ENCODE measurements at regions not wholly inside any gene's neighbourhood (a gene's known extent, or its start where the extent isn't known, plus 50 kb on each side); places are given as distances from the start of the nearest gene placed in this dataset.

DNA sequence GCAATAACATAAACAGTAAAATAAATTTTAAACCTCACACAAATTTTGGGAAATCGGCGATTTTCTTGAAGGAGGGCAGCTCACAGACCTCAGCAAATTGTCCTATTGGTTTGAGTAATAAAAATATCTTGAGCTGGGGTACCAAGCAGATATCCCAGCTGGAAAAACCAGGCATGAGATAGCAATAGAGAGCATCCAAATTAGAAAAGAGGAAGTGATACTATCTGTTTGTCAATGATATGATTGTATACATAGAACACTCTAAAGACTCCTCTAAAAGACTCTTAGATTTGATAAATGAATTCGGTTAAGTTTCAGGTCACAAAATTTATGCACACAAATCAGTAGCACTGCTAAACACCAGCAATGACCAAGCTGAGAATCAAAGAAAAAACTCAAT, 90.5 kb upstream of the ACTRT1 start:
- Mint-ChIP-seq H3K27me3 (no peaks in the 10 kb centered on the region), H3K27ac (no peak overlapping the region), H3K4me3 (no peak overlapping the region), H3K36me3 (no peaks in the 10 kb centered on the region), H3K9me3 (no peaks in the 10 kb centered on the region), H3K4me1 (no peaks in the 10 kb centered on the region)
- no peak for DNase-seq (ENCODE audit: low spot score in 2 of 2)
- ATAC-seq (ENCODE audit: low read depth), result no peak

DNA sequence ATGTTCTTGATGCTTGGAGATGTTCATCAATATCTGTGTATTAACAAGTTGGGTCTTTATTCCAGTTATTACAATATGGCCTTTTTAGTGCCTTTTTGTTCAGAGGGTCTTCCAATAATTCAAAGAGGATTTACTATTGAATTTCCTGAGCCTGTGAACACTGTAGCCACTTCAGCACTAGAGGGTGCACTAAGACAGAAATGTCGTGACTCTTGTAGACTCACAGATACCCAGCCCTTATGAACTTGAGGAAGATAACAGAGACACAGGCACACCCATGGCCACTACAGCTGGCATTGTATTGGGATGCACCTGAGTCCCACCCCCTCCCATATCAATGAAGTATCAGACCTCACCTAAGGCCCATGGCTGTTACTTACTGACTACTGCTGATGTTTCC, 54.4 kb upstream of the ACTRT1 start:
- Mint-ChIP-seq H3K36me3 (no peaks in the 10 kb centered on the region), H3K9me3 (peaks cover 1% of the 10 kb centered on the region), H3K27me3 (no peaks in the 10 kb centered on the region), H3K27ac (no peak overlapping the region), H3K4me3 (no peak overlapping the region), H3K4me1 (no peaks in the 10 kb centered on the region)
- ATAC-seq (ENCODE audit: low read depth) (no peak), DNase-seq (ENCODE audit: low spot score in 2 of 2) (no peak)

DNA sequence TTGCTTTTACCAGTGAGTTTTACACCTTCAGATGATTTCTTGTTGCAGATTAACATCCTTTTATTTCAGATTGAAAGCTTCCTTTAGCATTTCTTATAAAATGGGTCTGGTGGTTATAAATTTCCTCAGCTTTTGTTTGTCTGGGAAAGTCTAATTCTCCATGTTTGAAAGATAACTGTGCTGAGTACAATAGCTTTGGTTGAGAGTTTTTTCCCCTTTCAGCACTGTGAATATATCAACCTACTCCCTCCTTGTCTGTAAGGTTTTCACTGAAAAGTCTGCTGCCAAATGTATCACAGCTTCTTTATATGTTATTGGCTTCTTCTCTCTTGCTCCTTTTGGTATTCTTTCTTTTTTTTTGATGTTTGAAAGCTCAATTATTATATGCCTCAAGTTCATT, 53.5 kb upstream of the ACTRT1 start:
- Mint-ChIP-seq H3K4me3 (no peak overlapping the region), H3K4me1 (no peaks in the 10 kb centered on the region), H3K27me3 (no peaks in the 10 kb centered on the region), H3K27ac (no peak overlapping the region), H3K36me3 (no peaks in the 10 kb centered on the region), H3K9me3 (peaks cover 1% of the 10 kb centered on the region)
- ATAC-seq (ENCODE audit: low read depth), result no peak
- no peak for DNase-seq (ENCODE audit: low spot score in 2 of 2)
